ENCODE measurements at regions not wholly inside any gene's neighbourhood (a gene's known extent, or its start where the extent isn't known, plus 50 kb on each side); places are given as distances from the start of the nearest gene placed in this dataset.

- no peak for TF ChIP-seq CTCF (IDR thresholded peaks at IDR 0.05; ENCODE audit: insufficient read depth, low read depth, low read length, missing control alignments)
- DNase-seq (ENCODE audit: low read depth) = no peak
- H3K4me3 ChIP-seq (ENCODE audit: low read depth, low read length) = no peak overlapping the region
These were observed 138.9 kb downstream of the PTH2R start for GRCh38 chr2:208545403-208546042.

GRCh38 chr2:208546107-208546506 is 139.5 kb downstream of the PTH2R start:
- no peak overlapping the region for H3K4me3 ChIP-seq (ENCODE audit: low read depth, low read length)
- no peak for DNase-seq (ENCODE audit: low read depth)
- no peak for TF ChIP-seq CTCF (IDR thresholded peaks at IDR 0.05; ENCODE audit: insufficient read depth, low read depth, low read length, missing control alignments)

GRCh38 chr2:208546860-208547650 is 140.5 kb downstream of the PTH2R start:
- no peak for TF ChIP-seq CTCF (IDR thresholded peaks at IDR 0.05; ENCODE audit: insufficient read depth, low read depth, low read length, missing control alignments)
- no peak overlapping the region for H3K4me3 ChIP-seq (ENCODE audit: low read depth, low read length)
- no peak for DNase-seq (ENCODE audit: low read depth)

GRCh38 chr2:208548700-208549099 is 142.1 kb downstream of the PTH2R start:
- no peak overlapping the region for H3K4me3 ChIP-seq (ENCODE audit: low read depth, low read length)

GRCh38 chr2:208549546-208550158 is 143.1 kb downstream of the PTH2R start:
- no peak for DNase-seq (ENCODE audit: low read depth)
- H3K4me3 ChIP-seq (ENCODE audit: low read depth, low read length) = no peak overlapping the region
- no peak for TF ChIP-seq CTCF (IDR thresholded peaks at IDR 0.05; ENCODE audit: insufficient read depth, low read depth, low read length, missing control alignments)

More at GRCh38 chr2:208548700-208549099, 142.1 kb downstream of the PTH2R start:
- no peak for DNase-seq (ENCODE audit: low read depth)
- no peak for TF ChIP-seq CTCF (IDR thresholded peaks at IDR 0.05; ENCODE audit: insufficient read depth, low read depth, low read length, missing control alignments)

- no peak for TF ChIP-seq CTCF (IDR thresholded peaks at IDR 0.05; ENCODE audit: insufficient read depth, low read depth, low read length, missing control alignments)
- no peak for DNase-seq (ENCODE audit: low read depth)
These were observed 146.4 kb downstream of the PTH2R start for GRCh38 chr2:208552943-208553342.

More at GRCh38 chr2:208552943-208553342, 146.4 kb downstream of the PTH2R start:
- no peak overlapping the region for H3K4me3 ChIP-seq (ENCODE audit: low read depth, low read length)

Measured in GM12865 (cell line).